ENCODE measurements at regions not wholly inside any gene's neighbourhood (a gene's known extent, or its start where the extent isn't known, plus 50 kb on each side); places are given as distances from the start of the nearest gene placed in this dataset.

GRCh38 chr11:95486466-95486865 is 255.5 kb upstream of the SESN3 start:
- no peak overlapping the region for H4K8ac ChIP-seq (replicated peaks; ENCODE audit: insufficient read length, low read depth, low read length)
- H4K91ac ChIP-seq (ENCODE audit: insufficient read length, low read depth, low read length): no peak overlapping the region
- H2AFZ ChIP-seq (ENCODE audit: low read length): no peak overlapping the region
- DNase-seq: no peak
- no peaks in the 10 kb centered on the region for H4K20me1 ChIP-seq (ENCODE audit: control insufficient read depth, insufficient read depth, insufficient read length)
- TF ChIP-seq, protein P1, sequence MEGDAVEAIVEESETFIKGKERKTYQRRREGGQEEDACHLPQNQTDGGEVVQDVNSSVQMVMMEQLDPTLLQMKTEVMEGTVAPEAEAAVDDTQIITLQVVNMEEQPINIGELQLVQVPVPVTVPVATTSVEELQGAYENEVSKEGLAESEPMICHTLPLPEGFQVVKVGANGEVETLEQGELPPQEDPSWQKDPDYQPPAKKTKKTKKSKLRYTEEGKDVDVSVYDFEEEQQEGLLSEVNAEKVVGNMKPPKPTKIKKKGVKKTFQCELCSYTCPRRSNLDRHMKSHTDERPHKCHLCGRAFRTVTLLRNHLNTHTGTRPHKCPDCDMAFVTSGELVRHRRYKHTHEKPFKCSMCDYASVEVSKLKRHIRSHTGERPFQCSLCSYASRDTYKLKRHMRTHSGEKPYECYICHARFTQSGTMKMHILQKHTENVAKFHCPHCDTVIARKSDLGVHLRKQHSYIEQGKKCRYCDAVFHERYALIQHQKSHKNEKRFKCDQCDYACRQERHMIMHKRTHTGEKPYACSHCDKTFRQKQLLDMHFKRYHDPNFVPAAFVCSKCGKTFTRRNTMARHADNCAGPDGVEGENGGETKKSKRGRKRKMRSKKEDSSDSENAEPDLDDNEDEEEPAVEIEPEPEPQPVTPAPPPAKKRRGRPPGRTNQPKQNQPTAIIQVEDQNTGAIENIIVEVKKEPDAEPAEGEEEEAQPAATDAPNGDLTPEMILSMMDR (conservative IDR thresholded peaks at IDR 0.05): no peak
- no peak overlapping the region for H3K23ac ChIP-seq (ENCODE audit: insufficient read length, low read depth, low read length)
- no peak overlapping the region for H2BK5ac ChIP-seq (ENCODE audit: insufficient read length, low read length)
- H3K4ac ChIP-seq (ENCODE audit: low read depth, low read length): no peak overlapping the region
- no CpG with 5 or more reads among the region's 2 CpGs for WGBS (ENCODE audit: extremely low coverage, insufficient read length, low lambda C conversion rate)
- no peak overlapping the region for H2AK5ac ChIP-seq (ENCODE audit: insufficient read length, low read length)
- no peak overlapping the region for H3K27ac Mint-ChIP-seq
- no peaks in the 10 kb centered on the region for H3K9me3 ChIP-seq (ENCODE audit: control insufficient read depth, low read depth, low read length)
- no peak overlapping the region for H3K14ac ChIP-seq (ENCODE audit: insufficient read depth, low read length)
- peaks cover 4% of the 10 kb centered on the region for H3K4me1 ChIP-seq (ENCODE audit: insufficient read depth, low read length)
- H2BK20ac ChIP-seq (ENCODE audit: low read depth, low read length, poor library complexity, severe bottlenecking): no peak overlapping the region
- no peak overlapping the region for H3K4me3 Mint-ChIP-seq
- H3T11ph ChIP-seq (ENCODE audit: low read length): no peak overlapping the region
- H3K27me3 ChIP-seq (ENCODE audit: insufficient read depth, low read length): no peaks in the 10 kb centered on the region
- H3K9ac ChIP-seq (ENCODE audit: extremely low read depth, insufficient read length, low read length): no peak overlapping the region
- H3K27me3 Mint-ChIP-seq (ENCODE audit: low read depth): no peaks in the 10 kb centered on the region
- H2BK120ac ChIP-seq (ENCODE audit: low read depth, low read length, poor library complexity, severe bottlenecking): no peak overlapping the region
- no peak overlapping the region for H3K4me2 ChIP-seq (ENCODE audit: insufficient read depth, insufficient read length, low read length)
- H2BK12ac ChIP-seq (ENCODE audit: insufficient read length, low read depth, low read length): no peak overlapping the region
- H3K36me3 Mint-ChIP-seq (ENCODE audit: insufficient read depth in 1 of 3, low read depth in 3 of 3): peaks cover 3 to 15% (median 7%) of the 10 kb centered on the region in 3 experiments; a peak in 6 of 7 replicates
- H4K5ac ChIP-seq (ENCODE audit: insufficient read length, low read depth, low read length): no peak overlapping the region
- peaks cover 2% of the 10 kb centered on the region for H3K23me2 ChIP-seq (ENCODE audit: insufficient read length, low read depth, low read length, poor library complexity, severe bottlenecking)
- H3K27ac ChIP-seq (ENCODE audit: insufficient read length, low read depth, low read length): no peak overlapping the region
- no peak overlapping the region for H3K56ac ChIP-seq (ENCODE audit: insufficient read length, low read depth, low read length)
- peaks cover 13 to 19% of the 10 kb centered on the region in 2 experiments for H3K9me3 Mint-ChIP-seq
- peaks cover 13 to 17% of the 10 kb centered on the region in 2 experiments for H3K4me1 Mint-ChIP-seq
- no peaks in the 10 kb centered on the region for H3K79me1 ChIP-seq (ENCODE audit: insufficient read depth, low read depth, low read length, poor library complexity, severe bottlenecking)
- no peak overlapping the region for H2BK15ac ChIP-seq (ENCODE audit: low read depth, low read length)
- H3K79me2 ChIP-seq (ENCODE audit: insufficient read depth, low read length): no peaks in the 10 kb centered on the region
- no peak overlapping the region for H3K18ac ChIP-seq (ENCODE audit: insufficient read length, low read depth, low read length)
